HG03045 (cell line): ENCODE measurements at regions not wholly inside any gene's neighbourhood (a gene's known extent, or its start where the extent isn't known, plus 50 kb on each side); places are given as distances from the start of the nearest gene placed in this dataset.

ENCODE experiments used
- ATAC-seq: cut with Tn5 transposase; IDR thresholded peaks from one replicate; pipeline ENCODE4 v1.9.1; 2021; ENCODE audit warnings: mild to moderate bottlenecking, moderate library complexity; ENCODE audit not compliant: unreplicated experiment

- no peak for ATAC-seq
Observed at GRCh38 chr17:65446043-65446442, 115.4 kb downstream of the AXIN2 start.

DNA sequence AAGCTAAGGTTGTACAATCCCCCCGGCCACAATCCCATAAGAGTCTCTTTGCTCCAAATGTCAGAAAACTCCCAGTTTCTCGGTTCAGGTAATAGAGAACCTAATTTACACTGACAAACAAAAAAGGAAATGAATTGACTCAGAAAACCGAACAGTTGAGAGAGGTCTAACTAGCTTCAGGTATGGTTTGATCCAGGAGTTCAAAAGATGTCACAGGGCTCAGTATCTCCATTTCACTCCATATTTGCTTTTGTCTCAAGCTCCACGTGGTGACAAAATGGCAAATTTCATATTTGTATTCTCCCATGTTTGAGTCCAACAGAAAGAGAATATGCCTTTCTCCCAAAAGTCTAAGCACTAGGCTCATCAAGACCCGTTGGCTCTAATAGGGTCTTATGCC lies 117.4 kb downstream of the AXIN2 start:
- ATAC-seq = no peak

GRCh38 chr17:65442691-65443090 lies 118.8 kb downstream of the AXIN2 start:
- no peak for ATAC-seq

DNA sequence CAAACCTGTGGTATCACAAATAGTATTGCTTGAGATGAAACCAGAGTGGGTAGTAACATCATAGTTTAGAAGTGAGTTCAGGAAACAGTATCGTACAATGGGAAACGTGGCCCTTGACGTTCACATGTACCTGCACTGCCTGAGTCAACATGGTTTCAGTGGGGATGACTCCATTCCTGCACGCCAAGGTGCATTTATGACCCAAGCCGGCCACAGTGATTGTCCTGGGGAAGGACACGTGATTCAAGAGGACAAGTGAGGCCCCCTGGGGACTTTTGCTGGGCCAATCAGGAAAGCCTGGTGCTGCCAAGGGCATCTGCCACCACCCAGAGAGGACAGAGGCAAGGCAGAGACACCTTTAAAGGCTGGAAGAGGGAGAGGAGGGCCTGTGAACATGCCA lies 119.2 kb downstream of the AXIN2 start:
- no peak for ATAC-seq

GRCh38 chr17:65441053-65441605 lies 120.3 kb downstream of the AXIN2 start:
- ATAC-seq = no peak

- ATAC-seq = no peak
Observed at GRCh38 chr17:65438708-65439294, 122.6 kb downstream of the AXIN2 start.

GRCh38 chr17:65438173-65438572 lies 123.3 kb downstream of the AXIN2 start:
- no peak for ATAC-seq

GRCh38 chr17:65436871-65437270 lies 124.6 kb downstream of the AXIN2 start:
- no peak for ATAC-seq

- no peak for ATAC-seq
Observed at GRCh38 chr17:65434878-65435277, 126.6 kb downstream of the AXIN2 start.

GRCh38 chr17:65434251-65434650 lies 127.2 kb downstream of the AXIN2 start:
- ATAC-seq = no peak

- ATAC-seq = no peak
Observed at GRCh38 chr17:65433592-65433991, 127.9 kb downstream of the AXIN2 start.

DNA sequence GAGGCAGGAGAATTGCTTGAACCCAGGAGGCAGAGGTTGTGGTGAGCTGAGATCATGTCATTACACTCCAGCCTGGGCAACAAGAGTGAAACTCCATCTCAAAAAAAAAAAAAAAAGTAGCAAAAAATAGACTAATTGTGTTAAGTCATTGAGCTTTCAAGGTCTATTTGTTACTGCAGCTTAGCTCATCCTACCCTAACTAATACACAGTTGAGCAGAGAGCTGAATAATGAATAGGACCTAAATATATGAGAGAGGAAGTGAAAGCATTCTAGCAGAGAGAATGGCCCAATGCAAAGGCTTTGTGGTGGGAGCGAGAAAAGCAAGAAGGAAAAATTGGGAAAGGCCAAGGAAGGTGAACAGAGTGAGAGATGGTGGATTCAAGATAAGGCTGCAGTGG lies 128.3 kb downstream of the AXIN2 start:
- no peak for ATAC-seq

DNA sequence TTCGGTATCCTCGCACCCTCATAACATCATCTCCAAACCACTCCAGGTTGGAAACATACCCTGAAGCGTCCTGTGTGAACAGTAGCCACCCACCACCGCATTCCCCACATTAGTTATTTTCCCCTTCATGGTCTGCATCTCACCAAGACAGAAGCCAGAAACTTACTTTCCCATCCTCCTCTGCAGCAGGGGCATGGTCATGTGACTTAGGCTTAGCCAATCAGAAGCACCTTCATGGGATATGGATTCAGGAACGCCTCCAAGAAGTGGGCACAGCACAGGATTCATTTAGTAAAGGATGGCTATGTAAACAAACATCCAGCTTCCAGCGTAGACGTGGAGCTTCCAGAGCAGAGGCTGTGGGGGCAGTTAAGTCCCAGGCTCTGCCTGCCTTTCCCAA lies 130.3 kb downstream of the AXIN2 start:
- ATAC-seq = no peak

GRCh38 chr17:65430209-65430833 lies 131.1 kb downstream of the AXIN2 start:
- ATAC-seq = no peak

GRCh38 chr17:65423346-65424140 lies 137.9 kb downstream of the AXIN2 start:
- no peak for ATAC-seq

- ATAC-seq = no peak
Observed at GRCh38 chr17:65418622-65419021, 142.8 kb downstream of the AXIN2 start.

DNA sequence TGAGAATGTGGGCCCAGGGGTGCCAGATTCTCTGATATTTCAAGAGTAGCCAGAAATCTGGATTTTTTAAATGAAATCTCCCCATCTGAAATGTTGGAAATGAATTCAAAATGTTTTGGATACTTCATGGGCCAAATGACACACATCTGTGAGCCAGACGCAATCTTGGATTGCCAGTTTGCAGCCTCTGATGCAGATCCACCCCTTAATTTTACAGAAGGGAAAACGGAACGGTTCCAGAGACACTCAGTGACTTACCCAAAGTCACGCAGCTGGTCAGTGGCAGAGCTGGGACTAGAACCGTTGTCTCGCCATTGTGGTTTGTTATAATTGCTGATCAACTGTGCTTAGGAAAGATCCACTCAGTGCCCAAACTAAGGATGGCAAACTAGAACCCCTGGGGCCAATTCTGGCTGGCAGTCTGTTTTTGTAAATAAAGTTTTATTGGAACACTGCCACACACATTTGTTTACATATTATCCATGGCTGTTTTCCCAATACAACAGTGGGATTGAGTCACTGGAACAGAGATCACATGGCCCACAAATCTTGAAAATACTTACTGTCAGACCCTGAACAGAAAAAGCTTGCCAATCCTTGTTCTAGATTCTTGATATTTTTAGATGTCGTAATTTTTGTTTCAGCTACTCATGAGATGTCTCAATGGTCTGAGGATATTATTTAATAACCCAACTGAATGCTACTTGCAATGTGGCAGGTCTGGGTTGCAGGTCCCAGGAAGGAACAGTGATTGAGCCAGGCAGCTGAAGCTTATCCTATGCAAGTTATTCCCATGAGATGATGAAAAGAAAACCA lies 143.8 kb downstream of the AXIN2 start:
- no peak for ATAC-seq

GRCh38 chr17:65415991-65416390 lies 145.5 kb downstream of the AXIN2 start:
- ATAC-seq = no peak

GRCh38 chr17:65413390-65413789 lies 148.1 kb downstream of the AXIN2 start:
- no peak for ATAC-seq

- ATAC-seq = no peak
Observed at GRCh38 chr17:65409381-65409780, 152.1 kb downstream of the AXIN2 start.

- no peak for ATAC-seq
Observed at GRCh38 chr17:65408050-65408449, 153.4 kb downstream of the AXIN2 start.
